Stimulated activated CD4-positive, alpha-beta T cell treated with anti-CD3 and anti-CD28 coated beads, Interleukin-2, amount 100 ng/mL, for 48 hours (primary cell): ENCODE measurements at regions not wholly inside any gene's neighbourhood (a gene's known extent, or its start where the extent isn't known, plus 50 kb on each side); places are given as distances from the start of the nearest gene placed in this dataset.

ENCODE experiments used
- DNase-seq, 2 donors: peaks; one replicate each; pipeline ENCODE4 v3.0.0-alpha.2; 2020

GRCh38 chr2:239700686-239701345, 300.0 kb upstream of the HDAC4 start:
- DNase-seq: no peak

GRCh38 chr2:239697399-239698164, 296.8 kb upstream of the HDAC4 start:
- no peak for DNase-seq

GRCh38 chr2:239696559-239697207, 295.9 kb upstream of the HDAC4 start:
- no peak for DNase-seq

- no peak for DNase-seq
Observed at GRCh38 chr2:239695728-239696240, 295.0 kb upstream of the HDAC4 start.

- DNase-seq: no peak
Observed at GRCh38 chr2:239695106-239695727, 294.4 kb upstream of the HDAC4 start.

- DNase-seq: no peak
Observed at GRCh38 chr2:239694487-239694886, 293.7 kb upstream of the HDAC4 start.

GRCh38 chr2:239693761-239694415, 293.1 kb upstream of the HDAC4 start:
- DNase-seq: no peak

- DNase-seq: no peak
Observed at GRCh38 chr2:239693330-239693729, 292.5 kb upstream of the HDAC4 start.

GRCh38 chr2:239692919-239693318, 292.1 kb upstream of the HDAC4 start:
- DNase-seq: no peak

- DNase-seq: no peak
Observed at GRCh38 chr2:239692362-239692851, 291.6 kb upstream of the HDAC4 start.

- no peak for DNase-seq
Observed at GRCh38 chr2:239691720-239692119, 290.9 kb upstream of the HDAC4 start.

GRCh38 chr2:239690651-239691631, 290.1 kb upstream of the HDAC4 start:
- DNase-seq: no peak

- DNase-seq: no peak
Observed at GRCh38 chr2:239689985-239690384, 289.2 kb upstream of the HDAC4 start.

GRCh38 chr2:239689410-239689809, 288.6 kb upstream of the HDAC4 start:
- no peak for DNase-seq

GRCh38 chr2:239688840-239689239, 288.0 kb upstream of the HDAC4 start:
- no peak for DNase-seq

- DNase-seq: no peak
Observed at GRCh38 chr2:239688122-239688681, 287.4 kb upstream of the HDAC4 start.

GRCh38 chr2:239687441-239687840, 286.6 kb upstream of the HDAC4 start:
- DNase-seq: no peak

- DNase-seq: no peak
Observed at GRCh38 chr2:239685965-239686364, 285.1 kb upstream of the HDAC4 start.

- DNase-seq: no peak
Observed at GRCh38 chr2:239685556-239685955, 284.7 kb upstream of the HDAC4 start.

- DNase-seq: no peak
Observed at GRCh38 chr2:239684996-239685395, 284.2 kb upstream of the HDAC4 start.

- DNase-seq: no peak
Observed at GRCh38 chr2:239684271-239684810, 283.5 kb upstream of the HDAC4 start.
